Occipital lobe (tissue), 2 donors: ENCODE measurements at regions not wholly inside any gene's neighbourhood (a gene's known extent, or its start where the extent isn't known, plus 50 kb on each side); places are given as distances from the start of the nearest gene placed in this dataset. TPM values are rescaled to one million over a fixed set of nuclear protein-coding genes. Genes with fewer than 3 reads are reported as not detected.

Experiments
- DNase-seq: peaks from one replicate; lab custom pipeline; 2025; lab: John Stamatoyannopoulos, UW
- small RNA-seq: library from RNA; depleted of rRNA; stranded (forward); fragments of <200 nt; gene quantifications from one replicate; pipeline ENCODE3, GENCODE V24; 2014

GRCh38 chr13:80436571-80437169 lies 95.7 kb upstream of the SPRY2 start:
- no peak for DNase-seq

GRCh38 chr13:80430561-80430960 lies 89.6 kb upstream of the SPRY2 start:
- no peak for DNase-seq

- no peak for DNase-seq
Measured at GRCh38 chr13:80428349-80429096, 87.6 kb upstream of the SPRY2 start.

GRCh38 chr13:80419416-80419815 lies 78.5 kb upstream of the SPRY2 start:
- DNase-seq = no peak

GRCh38 chr13:80413611-80414010 lies 72.7 kb upstream of the SPRY2 start:
- DNase-seq = no peak

GRCh38 chr13:80408270-80408669 lies 67.3 kb upstream of the SPRY2 start:
- no peak for DNase-seq

- no peak for DNase-seq
Measured at GRCh38 chr13:80400865-80401426, 60.0 kb upstream of the SPRY2 start.

- no peak for DNase-seq
Measured at GRCh38 chr13:80400164-80400864, 59.4 kb upstream of the SPRY2 start.

GRCh38 chr13:80399340-80400163 lies 58.6 kb upstream of the SPRY2 start:
- DNase-seq = no peak

Small RNA genes in the stretch of these regions (small RNA-seq; reads per million reads assigned to genes)
- gene HIGD1AP2 (not detected), gene RNU6-67P (not detected), gene RNU6-77P (not detected)
